ENCODE measurements at regions not wholly inside any gene's neighbourhood (a gene's known extent, or its start where the extent isn't known, plus 50 kb on each side); places are given as distances from the start of the nearest gene placed in this dataset.

DNA sequence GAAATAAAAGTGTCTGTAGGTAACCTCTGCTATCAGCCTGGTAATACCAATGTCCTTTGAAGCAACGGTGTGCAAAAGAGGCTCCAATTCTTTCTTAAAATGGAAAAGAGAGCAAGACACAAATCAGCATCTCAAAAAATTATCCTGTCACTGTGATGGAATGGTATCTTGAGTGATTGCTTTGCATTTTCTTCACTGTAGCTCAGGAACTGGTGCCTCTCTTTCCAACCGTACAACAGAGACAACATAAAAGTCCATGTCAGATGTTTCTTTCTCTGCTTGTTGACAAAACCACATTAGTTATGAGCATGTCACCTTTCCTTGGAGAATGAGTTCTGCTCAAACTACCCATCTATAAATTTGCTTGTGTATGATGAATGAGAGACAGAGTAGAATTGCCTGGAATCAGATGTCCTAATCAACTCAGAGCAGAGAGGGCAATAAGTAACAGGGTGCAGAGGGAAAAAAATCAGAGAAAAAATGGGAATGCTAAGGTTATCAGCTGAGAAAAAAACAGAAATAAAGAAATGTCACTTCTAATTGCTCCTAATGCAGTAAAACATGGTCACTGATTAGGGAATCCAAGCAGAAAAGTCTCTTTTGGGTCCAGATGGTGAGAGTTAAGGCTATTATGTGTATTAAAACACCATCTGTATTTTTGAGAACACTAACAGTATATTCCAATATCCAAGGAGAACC lies 465.0 kb upstream of the ATP2B1 start:
- no peak for TF ChIP-seq CTCF (IDR thresholded peaks at IDR 0.05)
- TF ChIP-seq EP300 (IDR thresholded peaks at IDR 0.05) = no peak
- no peak for TF ChIP-seq POLR2A (IDR thresholded peaks at IDR 0.05)

All from gastroesophageal sphincter (tissue), 3 donors.